ENCODE measurements at regions not wholly inside any gene's neighbourhood (a gene's known extent, or its start where the extent isn't known, plus 50 kb on each side); places are given as distances from the start of the nearest gene placed in this dataset.

GRCh38 chr20:19850198-19850533 lies 92.1 kb downstream of the RIN2 start:
- TF ChIP-seq CTCF (conservative IDR thresholded peaks at IDR 0.05): no peak
- Mint-ChIP-seq H3K36me3 (peaks cover 13% of the 10 kb centered on the region), H3K9me3 (no peaks in the 10 kb centered on the region), H3K27ac (peak overlapping the region; percentile 17), H3K4me1 (ENCODE audit: unreplicated experiment) (peaks cover 14% of the 10 kb centered on the region), H3K27me3 (no peaks in the 10 kb centered on the region), H3K4me3 (no peak overlapping the region)
- DNase-seq (ENCODE audit: extremely low spot score, unreplicated experiment): no peak

- no peaks in the 10 kb centered on the region for H3K27me3 Mint-ChIP-seq
- H3K9me3 Mint-ChIP-seq: no peaks in the 10 kb centered on the region
- no peak overlapping the region for H3K27ac Mint-ChIP-seq
- peaks cover 10% of the 10 kb centered on the region for H3K36me3 Mint-ChIP-seq
- no peak for DNase-seq (ENCODE audit: extremely low spot score, unreplicated experiment)
- no peak for TF ChIP-seq CTCF (conservative IDR thresholded peaks at IDR 0.05)
- H3K4me3 Mint-ChIP-seq: no peak overlapping the region
- H3K4me1 Mint-ChIP-seq (ENCODE audit: unreplicated experiment): peaks cover 14% of the 10 kb centered on the region
Measured at GRCh38 chr20:19851861-19852260, 93.8 kb downstream of the RIN2 start.

DNA sequence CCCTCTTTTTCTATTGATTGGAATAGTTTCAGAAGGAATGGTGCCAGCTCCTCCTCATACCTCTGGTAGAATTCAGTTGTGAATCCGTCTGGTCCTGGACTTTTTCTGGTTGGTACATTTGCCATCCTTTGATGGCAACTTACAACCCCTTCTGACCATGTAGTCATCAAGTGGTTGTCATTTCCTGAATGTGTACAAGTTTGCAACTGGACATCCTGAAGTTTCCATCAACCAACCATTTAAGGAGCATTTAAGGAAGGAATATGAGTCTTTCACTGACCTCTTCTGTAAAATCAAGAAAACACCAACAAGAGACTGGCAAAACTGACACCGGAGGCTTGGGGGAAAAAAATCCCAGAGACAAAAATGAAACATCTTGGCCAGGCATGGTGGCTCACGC lies 97.4 kb downstream of the RIN2 start:
- no peak for TF ChIP-seq CTCF (conservative IDR thresholded peaks at IDR 0.05)
- no peak overlapping the region for H3K4me3 Mint-ChIP-seq
- peaks cover 15% of the 10 kb centered on the region for H3K36me3 Mint-ChIP-seq
- DNase-seq (ENCODE audit: extremely low spot score, unreplicated experiment): no peak
- H3K27ac Mint-ChIP-seq: no peak overlapping the region
- H3K27me3 Mint-ChIP-seq: no peaks in the 10 kb centered on the region
- no peaks in the 10 kb centered on the region for H3K9me3 Mint-ChIP-seq
- peaks cover 6% of the 10 kb centered on the region for H3K4me1 Mint-ChIP-seq (ENCODE audit: unreplicated experiment)

DNA sequence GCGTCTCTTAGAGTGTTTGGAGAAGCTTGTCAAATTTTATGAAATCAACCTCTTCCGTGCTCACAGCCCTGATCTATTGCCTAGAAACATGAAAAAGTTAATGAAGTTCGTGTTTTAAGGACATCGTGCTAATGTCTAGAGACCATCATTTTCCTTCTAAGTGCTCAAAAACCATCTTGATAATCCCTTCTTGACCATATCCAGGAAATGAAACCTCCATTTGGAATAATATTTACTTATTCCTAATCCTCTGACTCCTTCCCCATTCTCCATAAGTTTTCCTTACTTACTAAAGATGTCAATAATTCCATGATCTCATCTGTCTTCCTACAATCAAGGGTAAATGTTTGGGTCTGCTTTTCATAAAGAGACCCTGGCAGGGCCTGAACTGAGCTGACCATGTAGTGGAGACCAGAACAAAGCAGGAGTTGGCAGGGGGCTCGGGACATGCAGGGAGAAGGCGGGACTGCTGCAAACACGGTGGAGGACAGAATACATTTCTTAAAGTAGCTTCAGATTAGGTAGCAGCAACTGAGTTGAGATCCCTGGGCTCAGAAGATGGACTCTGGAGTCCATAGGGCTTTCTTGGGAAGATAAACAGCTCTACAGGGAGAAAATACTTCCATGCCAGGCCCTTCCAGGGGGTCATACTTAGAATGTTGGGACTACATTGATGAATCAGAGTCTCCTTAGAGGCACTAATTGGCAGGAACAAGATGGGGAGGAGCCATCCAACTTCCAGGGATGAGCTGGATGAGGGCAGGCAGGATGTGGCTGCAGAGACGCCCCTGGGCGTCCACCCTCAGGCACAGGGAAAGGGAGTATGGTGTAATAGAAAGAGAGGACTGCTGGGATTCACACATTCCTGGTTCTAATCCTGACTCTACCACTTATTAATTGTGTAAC lies 100.7 kb downstream of the RIN2 start:
- DNase-seq (ENCODE audit: extremely low spot score, unreplicated experiment): no peak
- H3K4me1 Mint-ChIP-seq (ENCODE audit: unreplicated experiment): peaks cover 5% of the 10 kb centered on the region
- peaks cover 5% of the 10 kb centered on the region for H3K9me3 Mint-ChIP-seq
- no peak overlapping the region for H3K4me3 Mint-ChIP-seq
- H3K36me3 Mint-ChIP-seq: peaks cover 21% of the 10 kb centered on the region
- H3K27ac Mint-ChIP-seq: no peak overlapping the region
- no peak for TF ChIP-seq CTCF (conservative IDR thresholded peaks at IDR 0.05)
- H3K27me3 Mint-ChIP-seq: no peaks in the 10 kb centered on the region

GRCh38 chr20:19859444-19859843 lies 101.4 kb downstream of the RIN2 start:
- Mint-ChIP-seq H3K4me3 (no peak overlapping the region), H3K27me3 (no peaks in the 10 kb centered on the region), H3K4me1 (ENCODE audit: unreplicated experiment) (peaks cover 5% of the 10 kb centered on the region), H3K9me3 (peaks cover 5% of the 10 kb centered on the region), H3K27ac (no peak overlapping the region), H3K36me3 (peaks cover 21% of the 10 kb centered on the region)
- TF ChIP-seq CTCF (conservative IDR thresholded peaks at IDR 0.05): no peak
- DNase-seq (ENCODE audit: extremely low spot score, unreplicated experiment): no peak

Measured in type B pancreatic cell (in vitro differentiated cells).